Hippocampal formation (tissue), 2 donors: ENCODE measurements at regions not wholly inside any gene's neighbourhood (a gene's known extent, or its start where the extent isn't known, plus 50 kb on each side); places are given as distances from the start of the nearest gene placed in this dataset.

Experiments
- DNase-seq, 2 donors: peaks; one replicate each; lab custom pipeline; 2025; lab: John Stamatoyannopoulos, UW

DNA sequence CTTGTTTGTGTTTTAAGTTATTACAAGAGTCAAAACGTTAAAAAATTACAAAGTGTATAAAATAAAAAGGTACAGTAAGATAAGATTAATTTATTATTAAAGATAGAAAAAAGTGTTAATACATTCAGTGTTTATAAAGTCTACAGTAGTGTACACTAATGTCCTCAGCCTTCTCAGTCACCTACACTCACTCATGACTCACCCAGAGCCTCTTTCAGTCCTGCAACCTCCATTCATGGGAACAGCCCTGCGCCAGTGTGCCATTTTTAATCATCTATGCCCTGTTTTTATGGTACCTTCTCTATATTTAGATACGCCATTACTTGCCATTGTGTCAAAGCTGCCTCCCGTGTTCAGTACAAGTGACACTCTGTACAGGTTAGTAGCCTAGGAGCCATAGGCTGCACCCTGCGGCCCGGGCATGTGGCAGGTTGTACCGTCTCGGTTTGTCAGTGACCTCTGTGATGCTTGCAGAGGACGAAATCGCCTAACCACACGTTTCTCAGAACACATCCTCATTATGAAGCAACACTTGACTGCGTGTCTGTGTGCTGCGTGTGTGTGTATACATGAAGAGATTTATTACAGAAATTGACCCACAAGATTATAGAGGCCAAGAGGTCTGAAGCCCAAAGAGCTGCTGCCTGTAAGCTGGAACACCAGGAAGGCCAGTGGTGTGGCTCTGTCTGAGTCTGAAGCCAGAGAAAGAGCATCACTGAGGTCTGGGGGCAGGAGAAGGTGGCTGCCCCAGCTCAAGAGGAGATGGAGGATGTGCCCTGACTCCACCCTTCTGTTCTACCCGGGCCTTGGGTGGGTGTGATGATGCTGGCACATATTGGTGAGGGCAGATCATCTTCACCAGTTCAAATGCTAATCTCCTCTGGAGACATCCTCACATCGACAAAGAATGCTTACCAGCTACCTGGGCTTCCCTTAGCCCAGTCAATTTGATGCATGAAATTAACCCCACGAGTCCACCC lies 116.6 kb upstream of the C14orf180 start:
- DNase-seq: no peak

DNA sequence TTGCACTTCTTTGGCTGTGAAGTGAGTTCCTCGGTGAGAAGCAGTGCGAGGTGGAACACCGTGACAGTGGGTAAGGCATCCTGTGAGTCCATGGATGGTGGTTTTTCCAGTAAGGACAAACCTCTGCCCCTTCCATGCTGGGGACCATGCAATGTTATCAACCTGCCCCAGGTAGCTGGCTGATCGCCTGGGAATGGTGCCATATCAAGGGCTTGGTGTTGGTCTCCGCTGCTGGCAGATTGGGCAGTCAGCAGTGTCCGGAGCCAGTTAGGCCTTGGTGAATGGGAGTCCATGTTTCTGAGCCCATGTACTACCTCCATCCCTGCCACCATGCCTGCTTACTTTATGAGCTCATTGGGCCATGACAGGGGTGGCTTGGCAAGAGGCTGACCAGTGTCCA lies 114.7 kb upstream of the C14orf180 start:
- no peak for DNase-seq

DNA sequence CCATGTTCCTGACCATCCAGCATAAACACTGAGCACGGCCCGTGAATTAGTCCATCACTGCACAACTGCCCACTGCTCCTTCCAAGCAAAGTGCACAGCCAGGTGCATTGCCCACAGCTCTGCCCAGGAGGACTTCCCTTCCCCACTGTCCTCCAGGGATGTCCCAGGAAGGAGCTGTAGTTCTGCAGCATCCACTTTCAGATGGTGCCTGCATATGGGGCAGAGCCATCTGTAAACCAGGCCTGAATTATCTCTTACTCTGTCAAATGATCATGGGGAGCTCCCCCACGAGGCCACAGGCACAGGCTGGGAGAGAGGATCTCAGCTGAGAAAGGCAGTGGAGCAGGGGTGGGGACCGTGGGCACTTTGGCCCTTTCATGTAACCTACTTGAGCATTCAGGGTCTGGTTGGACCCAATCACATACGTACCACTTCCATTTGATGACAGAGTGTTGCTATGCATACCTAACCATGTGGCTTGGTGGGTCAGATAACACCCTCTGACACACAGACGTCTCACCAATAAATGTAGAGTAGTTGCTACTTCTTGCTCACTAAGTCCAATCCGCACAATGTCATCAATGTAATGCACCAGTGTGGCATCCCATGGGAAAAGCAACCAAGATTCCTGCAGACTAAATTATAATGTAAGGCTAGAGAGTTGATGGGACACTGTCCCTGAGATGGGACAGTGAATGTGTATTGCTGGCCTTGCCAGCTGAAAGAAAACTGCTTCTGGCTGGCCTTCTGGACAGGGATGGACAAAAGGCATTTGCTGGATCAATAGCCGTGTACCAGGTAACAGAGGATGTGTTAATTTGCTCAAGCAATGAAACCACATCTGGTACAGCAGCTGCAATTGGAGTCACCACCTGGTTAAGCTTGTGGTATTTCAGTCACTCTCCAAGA lies 113.8 kb upstream of the C14orf180 start:
- DNase-seq: no peak

DNA sequence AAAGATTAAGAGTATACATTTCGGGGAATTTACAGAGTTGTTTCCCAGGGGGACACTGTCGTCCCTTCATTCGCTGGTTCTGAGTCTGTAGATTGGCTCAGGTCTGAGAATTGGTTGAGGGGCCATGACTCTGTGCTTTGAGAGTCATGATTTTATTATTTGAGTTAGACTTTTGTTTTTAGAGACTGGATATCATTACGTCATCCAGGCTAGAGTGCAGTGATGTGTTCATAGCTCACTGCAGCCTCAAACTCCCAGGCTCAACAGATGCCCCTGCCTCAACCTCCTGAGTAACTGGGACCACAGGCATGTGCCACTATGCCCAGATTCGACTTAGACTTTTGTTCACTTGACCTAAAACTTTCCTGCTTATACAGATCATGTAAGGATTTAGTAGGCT lies 112.3 kb upstream of the C14orf180 start:
- no peak for DNase-seq

DNA sequence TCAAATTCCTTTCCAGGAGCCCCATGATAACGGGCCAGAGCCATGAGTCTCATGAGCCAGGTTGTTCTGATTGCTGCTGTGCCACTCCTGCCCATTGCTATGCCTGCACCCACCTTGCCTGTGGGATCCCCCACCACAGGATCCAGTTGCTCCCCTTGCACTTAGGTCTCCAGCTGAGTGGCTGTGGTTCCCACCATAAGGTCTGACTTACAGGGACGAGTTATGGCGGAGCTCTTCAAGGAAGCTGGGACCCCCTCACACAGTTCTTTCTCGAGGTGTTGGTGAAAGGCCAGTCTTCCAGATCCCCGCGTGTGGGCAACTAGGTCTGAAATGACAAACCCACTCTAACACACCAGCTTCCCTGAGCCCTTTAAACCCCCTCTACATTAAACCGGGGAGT lies 111.9 kb upstream of the C14orf180 start:
- no peak for DNase-seq

DNA sequence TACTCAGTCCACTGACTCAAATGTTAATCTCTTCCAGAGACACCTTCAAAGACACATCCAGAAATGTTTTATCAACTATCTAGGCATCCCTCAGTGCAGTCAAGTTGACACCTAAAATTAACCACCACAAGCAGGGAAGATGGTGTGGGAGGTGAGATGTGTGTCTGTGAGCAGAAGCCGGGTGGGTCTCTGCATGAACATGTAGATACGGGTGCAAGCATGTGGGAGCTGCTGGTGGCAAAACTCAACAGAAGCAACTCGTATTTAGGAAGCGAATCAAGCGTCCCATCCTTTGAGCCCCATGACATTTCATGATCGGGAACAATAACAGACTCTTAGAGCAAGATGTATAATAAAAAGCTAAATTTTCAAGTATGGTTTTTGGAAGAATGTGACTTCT lies 110.0 kb upstream of the C14orf180 start:
- DNase-seq: no peak

DNA sequence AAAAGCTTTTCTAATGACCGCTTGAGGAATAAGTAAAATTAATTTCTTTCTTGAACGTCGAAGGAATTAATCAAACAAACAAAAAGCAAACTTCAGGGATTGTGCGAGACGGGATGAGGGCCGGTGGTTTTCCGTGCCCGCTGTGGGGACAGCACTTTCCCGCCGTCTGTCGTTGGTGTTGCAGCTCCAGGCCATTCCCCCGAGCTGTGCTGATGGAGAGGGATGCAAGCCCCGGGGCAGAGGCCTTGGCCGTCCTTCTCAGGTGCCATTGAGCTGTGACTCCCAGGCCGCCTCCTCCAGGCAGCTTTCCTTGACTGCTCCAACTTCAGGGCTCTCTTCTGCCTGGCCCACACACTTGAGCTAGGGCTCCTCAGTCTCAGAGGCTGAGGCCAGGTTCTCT lies 109.0 kb upstream of the C14orf180 start:
- DNase-seq: no peak

DNA sequence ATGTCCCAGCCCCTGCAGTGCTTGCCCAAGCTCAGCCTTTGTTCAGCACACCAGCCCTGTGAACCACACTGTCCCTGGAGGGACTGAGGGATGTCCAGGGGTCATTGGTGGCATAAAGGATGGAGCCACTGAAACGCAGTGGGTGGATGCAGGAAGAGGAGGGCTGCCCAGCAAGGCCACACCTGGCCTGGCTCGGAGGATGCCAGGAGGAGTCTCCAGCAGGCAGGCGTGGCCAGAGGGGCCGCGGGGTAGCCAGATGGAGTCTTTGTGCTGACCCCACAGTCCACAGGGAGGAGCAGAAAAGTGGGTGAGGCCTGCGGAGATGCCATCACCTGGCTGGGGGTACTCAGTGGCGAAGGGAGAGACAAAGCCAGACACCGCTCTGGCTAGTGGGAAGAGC lies 108.5 kb upstream of the C14orf180 start:
- no peak for DNase-seq

DNA sequence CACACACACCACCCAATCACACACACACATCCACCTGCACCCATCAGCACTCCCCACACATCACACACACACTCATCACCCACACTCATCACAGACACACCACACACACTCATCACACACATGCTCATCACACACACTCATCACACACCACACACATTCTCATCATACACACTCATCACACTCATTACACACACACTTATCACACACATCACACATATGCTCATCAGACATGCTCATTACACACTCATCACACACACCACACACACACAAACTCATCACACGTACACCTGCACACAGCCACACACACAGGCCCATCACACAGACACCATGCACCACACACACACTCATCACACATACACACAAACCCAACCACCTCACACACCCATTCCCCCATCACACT lies 107.5 kb upstream of the C14orf180 start:
- DNase-seq: no peak

DNA sequence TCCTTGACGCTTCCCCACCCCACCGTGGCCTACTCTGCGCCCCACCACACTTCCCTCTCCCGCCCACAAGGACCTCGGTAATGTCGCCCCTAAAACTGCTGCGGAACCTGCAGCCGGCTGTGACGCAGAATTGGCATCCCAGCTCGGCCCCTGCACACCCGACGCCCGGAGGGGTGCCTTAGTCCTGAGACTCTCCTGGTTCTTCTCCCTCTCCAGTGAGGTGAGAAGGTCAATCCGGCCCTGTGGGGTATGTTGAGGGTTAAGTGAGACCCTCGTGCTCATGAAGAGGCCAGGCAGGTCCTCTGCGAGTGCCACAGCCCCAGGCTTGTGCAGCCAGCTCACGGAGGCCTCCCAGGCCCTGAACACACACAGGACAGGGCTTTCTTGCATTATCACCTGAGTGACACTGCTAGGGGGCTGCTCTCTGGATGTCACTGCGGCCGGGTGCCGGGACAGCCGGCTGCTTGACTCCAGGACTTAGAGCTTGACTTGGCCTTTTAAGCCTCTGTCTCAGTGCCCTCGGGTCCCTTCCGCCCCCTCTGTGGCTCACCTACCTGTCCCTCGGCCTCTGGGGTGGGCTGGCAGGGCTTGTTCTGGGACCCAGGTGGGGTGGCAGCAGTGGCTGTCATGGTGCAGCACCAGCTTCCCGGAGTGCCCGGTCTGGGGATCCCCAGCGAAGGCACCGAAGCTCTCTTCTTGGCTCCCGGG lies 106.9 kb upstream of the C14orf180 start:
- DNase-seq: no peak

DNA sequence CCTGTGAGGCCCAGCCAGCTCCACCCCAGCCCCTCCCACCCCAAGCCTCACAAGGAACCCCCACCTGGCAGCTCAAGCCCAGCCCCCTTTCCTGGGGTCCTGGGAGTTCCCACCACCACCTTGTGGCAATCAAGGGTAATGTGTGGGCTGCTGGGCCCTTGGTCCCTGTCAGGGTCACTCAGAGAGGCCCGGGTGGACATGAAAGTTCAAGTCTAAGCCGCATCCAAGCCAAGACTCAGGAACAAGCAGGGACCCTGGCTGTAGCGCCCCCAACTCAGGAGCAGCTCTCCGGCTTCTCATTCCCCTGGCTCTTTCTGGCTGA lies 106.4 kb upstream of the C14orf180 start:
- DNase-seq: no peak

DNA sequence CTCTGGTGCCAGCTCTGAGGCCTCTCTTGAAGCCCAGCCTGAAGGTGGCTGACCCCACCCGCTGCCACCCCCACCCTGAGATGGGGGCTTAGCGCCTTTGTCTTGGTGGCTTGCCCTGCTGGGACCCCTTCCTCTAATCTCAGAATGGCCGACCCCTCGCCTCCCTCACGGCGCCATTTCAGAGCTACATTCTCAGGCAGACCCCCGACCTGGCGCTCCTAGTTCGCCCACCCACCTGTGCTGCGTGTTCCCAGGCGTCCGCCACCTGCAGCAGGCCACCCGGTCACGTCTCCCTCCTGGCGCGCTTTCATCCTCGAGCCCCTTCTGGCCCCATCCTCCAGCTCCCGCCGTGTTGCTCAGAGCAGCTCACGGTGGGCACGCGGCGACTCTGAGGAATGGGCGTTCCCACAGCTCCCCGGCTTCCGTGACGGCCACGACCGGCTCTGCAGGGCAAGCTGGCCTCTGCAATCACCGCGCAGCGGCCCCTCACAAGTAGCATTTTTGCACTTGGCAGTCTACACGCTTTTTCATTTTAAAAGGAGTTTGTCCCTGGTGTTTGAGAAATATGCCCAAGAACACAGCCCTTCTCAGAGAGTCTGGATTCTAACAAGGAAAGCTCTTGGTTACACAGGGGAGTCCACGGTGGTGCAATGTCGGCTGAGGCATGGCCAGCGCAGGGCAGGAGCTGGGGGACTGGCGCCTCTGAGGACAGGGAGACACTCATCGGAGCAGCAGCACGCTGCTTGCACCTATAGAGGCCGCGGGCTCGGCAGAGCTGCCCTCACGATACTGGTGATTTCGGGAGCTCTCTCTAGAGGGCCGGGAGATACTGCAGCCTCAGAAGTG lies 105.7 kb upstream of the C14orf180 start:
- DNase-seq: no peak

DNA sequence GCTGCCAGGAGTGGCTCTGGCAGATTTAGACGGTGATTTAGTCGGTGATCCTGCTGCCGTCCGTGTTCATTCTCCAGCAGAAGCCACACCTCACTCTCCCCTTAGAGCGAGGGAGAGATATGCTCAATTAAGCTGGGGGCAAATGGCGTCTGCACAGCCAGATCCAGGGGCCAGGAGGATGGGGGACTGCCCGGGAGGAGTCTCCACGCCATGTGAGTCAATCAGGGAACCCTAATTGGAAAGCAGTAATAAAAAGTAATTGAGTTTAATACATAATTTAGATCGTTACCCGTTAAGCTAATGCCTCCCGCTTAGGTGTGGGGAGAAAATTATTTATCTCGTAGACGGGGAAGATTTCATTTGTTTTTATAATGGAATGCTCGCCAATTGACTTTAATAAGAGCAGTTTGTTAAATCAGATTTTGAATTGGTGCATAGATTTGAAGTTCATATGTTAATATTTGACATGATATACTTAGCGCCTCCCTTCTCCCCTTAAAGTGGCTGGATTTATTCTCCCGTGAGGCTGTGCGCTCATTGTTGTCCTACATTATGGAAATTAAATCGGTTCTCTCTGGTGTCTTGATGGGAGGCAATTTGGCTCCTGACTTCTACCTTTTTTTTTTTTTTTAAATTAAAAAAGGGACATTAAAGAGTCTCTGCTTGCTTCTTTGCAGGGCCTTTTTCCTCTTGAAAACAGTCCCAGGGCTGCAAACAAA lies 104.9 kb upstream of the C14orf180 start:
- DNase-seq: no peak

DNA sequence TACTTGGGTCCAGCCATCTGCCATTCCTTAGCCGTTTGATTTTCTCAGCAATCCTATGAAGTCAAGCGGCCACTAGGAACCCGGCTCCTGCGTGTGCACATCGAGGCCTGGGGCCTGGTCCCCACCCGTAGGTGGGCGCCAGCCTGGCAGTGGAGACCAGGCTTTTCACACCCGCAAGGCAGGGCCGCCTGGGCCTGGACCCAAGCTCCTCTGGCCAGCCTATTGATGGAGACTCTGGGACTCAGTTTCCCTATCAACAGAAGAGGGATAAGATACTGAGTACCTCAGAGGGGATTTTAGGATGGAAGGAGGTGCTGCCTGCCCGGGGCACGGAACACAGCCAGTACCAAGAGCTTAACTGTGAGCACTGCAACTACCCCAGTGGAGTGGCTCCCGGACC lies 104.3 kb upstream of the C14orf180 start:
- no peak for DNase-seq

DNA sequence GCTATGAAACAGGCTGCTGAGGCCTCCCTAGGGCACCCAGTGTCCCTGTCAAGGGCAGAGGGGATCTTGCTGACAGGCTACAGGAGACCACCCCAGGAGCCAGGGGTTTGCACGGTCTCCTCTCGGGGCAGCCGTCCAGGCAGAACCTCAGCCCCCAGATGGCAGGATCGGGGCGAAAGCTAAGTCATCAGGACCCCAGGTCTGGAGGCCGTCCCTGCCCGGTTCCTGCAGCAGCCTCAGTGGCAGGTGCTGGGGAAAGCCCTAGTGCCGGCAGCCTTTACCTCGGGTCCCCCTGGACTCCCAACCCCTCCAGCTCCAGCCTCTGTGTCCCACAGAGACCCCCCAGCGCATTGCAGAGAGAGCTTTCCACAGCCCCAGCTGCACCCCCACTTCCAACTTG lies 103.8 kb upstream of the C14orf180 start:
- DNase-seq: no peak

DNA sequence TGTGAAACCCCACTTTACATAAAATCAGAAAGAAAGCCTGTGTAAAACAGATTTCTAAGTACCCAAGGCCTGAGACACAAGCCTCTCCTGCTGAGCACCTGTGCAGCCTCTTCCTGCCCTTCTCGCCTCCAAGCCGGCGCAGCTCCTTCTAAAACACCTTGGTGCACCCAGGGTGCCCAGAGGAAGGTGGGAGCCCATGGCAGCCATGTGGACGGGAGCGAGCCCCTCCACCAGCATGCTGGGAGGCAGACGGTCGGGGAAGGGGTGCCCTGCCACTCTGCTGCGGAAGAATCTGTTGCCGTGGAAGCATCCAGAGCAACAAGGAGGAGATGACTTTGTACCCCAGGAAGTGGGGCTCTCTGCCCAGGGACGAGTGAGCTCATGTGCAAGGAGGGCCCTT lies 103.1 kb upstream of the C14orf180 start:
- no peak for DNase-seq

DNA sequence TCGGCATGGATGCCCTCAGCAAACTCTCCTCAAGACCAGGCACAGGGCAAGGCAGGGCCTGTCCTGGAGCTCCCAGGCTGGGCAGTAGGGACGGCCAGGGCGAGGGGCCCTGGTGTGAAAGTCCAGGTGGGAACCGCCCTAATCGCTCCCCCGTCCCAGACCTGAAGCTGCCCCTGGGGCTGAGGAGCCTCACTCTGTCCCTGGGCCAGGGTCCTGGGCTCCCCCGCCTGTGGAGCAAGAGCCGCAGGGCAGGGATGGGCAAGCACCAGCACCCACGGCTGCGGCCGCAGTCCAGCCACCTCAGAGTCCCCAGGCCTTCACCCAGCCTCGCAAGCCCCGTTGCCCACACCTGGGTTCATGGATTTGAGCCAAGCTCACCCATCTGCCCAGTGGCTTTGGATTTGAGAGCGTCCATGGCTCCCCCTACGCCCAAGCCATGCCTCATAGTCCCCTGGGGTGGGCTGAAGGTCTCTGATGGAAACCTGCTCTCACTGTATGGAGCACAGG lies 102.4 kb upstream of the C14orf180 start:
- no peak for DNase-seq

DNA sequence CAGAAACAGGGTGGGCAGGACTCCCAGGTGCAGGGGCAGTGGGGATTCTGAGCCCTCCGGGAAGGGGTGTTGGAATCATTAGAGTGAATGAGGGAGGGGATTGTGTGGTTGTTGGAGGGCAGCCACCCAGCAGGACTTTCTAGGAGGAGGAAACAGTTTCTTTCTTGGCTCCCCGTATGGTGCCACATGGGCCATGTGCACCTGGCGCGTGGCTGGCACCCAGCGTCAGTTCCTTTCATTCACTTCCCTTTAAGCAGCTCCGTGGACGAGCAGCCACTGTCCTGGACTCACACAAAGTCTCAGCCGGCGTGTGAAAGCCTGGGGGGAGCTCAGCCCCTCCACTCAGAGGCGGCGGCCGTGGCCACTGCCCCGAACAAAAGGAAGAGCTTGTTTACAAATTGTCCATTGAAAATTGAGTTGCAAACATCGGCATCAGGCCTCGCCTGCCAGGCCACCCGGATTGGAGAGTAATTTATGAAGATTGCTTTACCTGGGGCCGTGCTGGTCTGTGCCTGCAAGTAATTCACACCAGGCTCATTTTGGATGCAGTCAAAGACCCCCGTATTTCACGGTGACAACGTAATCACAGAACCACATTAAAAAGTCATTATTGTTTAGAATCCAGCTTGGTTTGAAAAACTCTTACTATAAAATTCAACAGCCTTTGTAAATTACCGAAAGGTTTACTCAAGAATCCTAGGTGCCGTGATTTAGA lies 101.7 kb upstream of the C14orf180 start:
- no peak for DNase-seq

DNA sequence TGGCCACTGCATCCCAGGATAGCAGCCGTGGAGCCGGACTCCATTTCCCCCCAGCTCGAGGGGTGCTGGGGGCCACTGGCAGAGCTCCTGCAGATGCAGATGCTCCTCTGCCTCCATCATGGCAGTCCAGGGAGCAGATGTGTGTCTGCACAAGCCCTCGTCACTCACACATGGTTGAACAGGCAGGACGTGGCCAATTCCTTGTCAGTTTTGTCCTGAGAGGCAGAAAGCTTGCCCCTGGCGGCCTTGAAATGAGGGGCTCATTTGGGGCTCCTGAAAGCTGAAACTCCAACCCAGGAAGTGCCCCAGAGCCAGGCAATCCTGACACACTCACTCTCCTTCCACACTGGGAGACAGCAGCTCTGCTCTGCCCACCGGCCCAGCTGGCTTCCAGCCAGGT lies 100.9 kb upstream of the C14orf180 start:
- no peak for DNase-seq

DNA sequence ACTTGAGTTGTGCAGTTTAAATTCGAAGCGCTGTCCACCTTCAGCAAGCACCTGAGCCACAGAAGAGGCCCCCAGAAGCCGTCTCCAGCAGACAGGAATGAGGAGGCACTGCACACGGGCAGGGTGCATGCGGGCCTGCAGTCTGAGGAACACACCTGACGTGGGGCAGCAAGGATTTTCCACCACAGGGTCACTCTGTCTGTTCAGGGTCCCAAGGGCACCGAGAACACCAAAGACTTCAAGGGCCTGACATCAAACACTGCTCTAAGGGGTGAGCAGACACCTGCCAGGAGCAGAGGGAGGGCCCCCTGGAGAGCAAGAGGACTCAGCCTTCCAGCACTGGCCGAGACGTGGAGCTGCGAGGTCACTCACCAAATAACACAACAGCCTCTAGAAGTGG lies 99.7 kb upstream of the C14orf180 start:
- DNase-seq: no peak
